NCI-H2227 (cell line): ENCODE measurements at regions not wholly inside any gene's neighbourhood (a gene's known extent, or its start where the extent isn't known, plus 50 kb on each side); places are given as distances from the start of the nearest gene placed in this dataset.

Source experiments
- DNase-seq: peaks from one replicate; lab custom pipeline; 2025; ENCODE audit not compliant: unreplicated experiment; lab: John Stamatoyannopoulos, UW

- no peak for DNase-seq
Observed at GRCh38 chr2:215609089-215610032, 173.5 kb upstream of the FN1 start.

- no peak for DNase-seq
Observed at GRCh38 chr2:215607766-215608165, 171.9 kb upstream of the FN1 start.

GRCh38 chr2:215606219-215606618 lies 170.4 kb upstream of the FN1 start:
- no peak for DNase-seq

GRCh38 chr2:215605214-215605613 lies 169.3 kb upstream of the FN1 start:
- DNase-seq, result no peak

- DNase-seq, result no peak
Observed at GRCh38 chr2:215604606-215605005, 168.7 kb upstream of the FN1 start.

GRCh38 chr2:215603440-215603839 lies 167.6 kb upstream of the FN1 start:
- DNase-seq, result no peak

GRCh38 chr2:215602997-215603396 lies 167.1 kb upstream of the FN1 start:
- DNase-seq, result no peak

GRCh38 chr2:215601990-215602721 lies 166.3 kb upstream of the FN1 start:
- DNase-seq, result no peak

GRCh38 chr2:215601526-215601925 lies 165.7 kb upstream of the FN1 start:
- no peak for DNase-seq

GRCh38 chr2:215598376-215598975 lies 162.6 kb upstream of the FN1 start:
- DNase-seq, result no peak

GRCh38 chr2:215597577-215597976 lies 161.7 kb upstream of the FN1 start:
- no peak for DNase-seq

GRCh38 chr2:215594766-215595165 lies 158.9 kb upstream of the FN1 start:
- no peak for DNase-seq

GRCh38 chr2:215590010-215590745 lies 154.3 kb upstream of the FN1 start:
- no peak for DNase-seq

- DNase-seq, result no peak
Observed at GRCh38 chr2:215583881-215584280, 148.0 kb upstream of the FN1 start.

GRCh38 chr2:215579809-215580208 lies 143.9 kb upstream of the FN1 start:
- no peak for DNase-seq

- DNase-seq, result no peak
Observed at GRCh38 chr2:215577356-215577755, 141.5 kb upstream of the FN1 start.

GRCh38 chr2:215576572-215576971 lies 140.7 kb upstream of the FN1 start:
- no peak for DNase-seq

GRCh38 chr2:215573496-215573895 lies 137.6 kb upstream of the FN1 start:
- no peak for DNase-seq

- DNase-seq, result no peak
Observed at GRCh38 chr2:215572341-215572848, 136.5 kb upstream of the FN1 start.

- DNase-seq, result peak; percentile 23
Observed at GRCh38 chr2:215571689-215572088, 135.8 kb upstream of the FN1 start.

GRCh38 chr2:215567504-215567903 lies 131.6 kb upstream of the FN1 start:
- DNase-seq, result no peak
